ENCODE measurements at regions not wholly inside any gene's neighbourhood (a gene's known extent, or its start where the extent isn't known, plus 50 kb on each side); places are given as distances from the start of the nearest gene placed in this dataset.

DNA sequence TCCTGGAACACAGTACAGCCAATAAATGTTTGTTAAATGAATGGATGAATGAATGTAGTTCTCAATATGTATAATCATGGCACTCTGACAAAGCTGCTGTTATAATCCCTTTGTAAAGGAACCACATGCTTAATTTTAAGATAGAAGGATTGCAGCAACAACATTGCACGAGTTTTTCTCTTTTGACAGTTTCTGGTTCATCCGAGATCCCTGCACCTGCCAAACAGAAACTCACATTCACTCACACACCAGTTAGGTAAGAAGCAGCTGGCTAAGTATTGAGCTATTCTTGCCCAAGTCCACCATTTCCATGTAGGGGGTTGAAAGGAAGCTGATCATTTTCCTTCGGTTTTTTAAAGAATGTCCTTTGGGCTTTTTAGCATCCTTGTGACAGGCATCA is 133.7 kb upstream of the MAP1B start:
- no peak for TF ChIP-seq SIN3A (IDR thresholded peaks at IDR 0.05; ENCODE audit: borderline replicate concordance, insufficient read depth, low read length)
- no peak for TF ChIP-seq POLR2AphosphoS5 (IDR thresholded peaks at IDR 0.05; ENCODE audit: low read depth, low read length)
- no peak for TF ChIP-seq TAF1 (IDR thresholded peaks at IDR 0.05; ENCODE audit: borderline replicate concordance, insufficient read depth, low read length)
- TF ChIP-seq, protein P1, sequence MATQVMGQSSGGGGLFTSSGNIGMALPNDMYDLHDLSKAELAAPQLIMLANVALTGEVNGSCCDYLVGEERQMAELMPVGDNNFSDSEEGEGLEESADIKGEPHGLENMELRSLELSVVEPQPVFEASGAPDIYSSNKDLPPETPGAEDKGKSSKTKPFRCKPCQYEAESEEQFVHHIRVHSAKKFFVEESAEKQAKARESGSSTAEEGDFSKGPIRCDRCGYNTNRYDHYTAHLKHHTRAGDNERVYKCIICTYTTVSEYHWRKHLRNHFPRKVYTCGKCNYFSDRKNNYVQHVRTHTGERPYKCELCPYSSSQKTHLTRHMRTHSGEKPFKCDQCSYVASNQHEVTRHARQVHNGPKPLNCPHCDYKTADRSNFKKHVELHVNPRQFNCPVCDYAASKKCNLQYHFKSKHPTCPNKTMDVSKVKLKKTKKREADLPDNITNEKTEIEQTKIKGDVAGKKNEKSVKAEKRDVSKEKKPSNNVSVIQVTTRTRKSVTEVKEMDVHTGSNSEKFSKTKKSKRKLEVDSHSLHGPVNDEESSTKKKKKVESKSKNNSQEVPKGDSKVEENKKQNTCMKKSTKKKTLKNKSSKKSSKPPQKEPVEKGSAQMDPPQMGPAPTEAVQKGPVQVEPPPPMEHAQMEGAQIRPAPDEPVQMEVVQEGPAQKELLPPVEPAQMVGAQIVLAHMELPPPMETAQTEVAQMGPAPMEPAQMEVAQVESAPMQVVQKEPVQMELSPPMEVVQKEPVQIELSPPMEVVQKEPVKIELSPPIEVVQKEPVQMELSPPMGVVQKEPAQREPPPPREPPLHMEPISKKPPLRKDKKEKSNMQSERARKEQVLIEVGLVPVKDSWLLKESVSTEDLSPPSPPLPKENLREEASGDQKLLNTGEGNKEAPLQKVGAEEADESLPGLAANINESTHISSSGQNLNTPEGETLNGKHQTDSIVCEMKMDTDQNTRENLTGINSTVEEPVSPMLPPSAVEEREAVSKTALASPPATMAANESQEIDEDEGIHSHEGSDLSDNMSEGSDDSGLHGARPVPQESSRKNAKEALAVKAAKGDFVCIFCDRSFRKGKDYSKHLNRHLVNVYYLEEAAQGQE (IDR thresholded peaks at IDR 0.05; ENCODE audit: insufficient read depth in 1 of 2, low read depth in 2 of 2, low read length in 2 of 2), result no peak
- TF ChIP-seq FOXP2 (optimal IDR thresholded peaks at IDR 0.05; ENCODE audit: borderline replicate concordance, extremely low read depth, extremely low read length, insufficient read depth), result no peak

DNA sequence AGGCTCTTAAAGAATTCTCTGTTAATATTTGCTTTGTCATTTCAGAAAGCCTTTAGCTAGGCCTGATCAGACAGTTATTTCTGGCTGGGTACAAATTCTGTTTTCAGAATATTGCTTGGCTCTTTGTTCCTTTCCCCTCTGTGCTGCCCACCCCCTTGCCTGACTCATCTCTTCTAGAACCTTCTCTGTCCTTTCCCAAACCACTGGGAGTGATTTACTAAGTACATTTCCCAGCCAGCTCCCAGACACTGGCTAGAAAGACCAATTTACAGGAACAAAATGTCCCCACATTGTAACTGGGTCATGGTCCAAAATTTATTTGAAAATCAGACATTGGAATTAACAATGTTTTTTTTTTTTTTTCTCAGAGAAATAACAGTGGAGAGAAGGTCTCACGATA is 133.1 kb upstream of the MAP1B start:
- no peak for TF ChIP-seq SIN3A (IDR thresholded peaks at IDR 0.05; ENCODE audit: borderline replicate concordance, insufficient read depth, low read length)

DNA sequence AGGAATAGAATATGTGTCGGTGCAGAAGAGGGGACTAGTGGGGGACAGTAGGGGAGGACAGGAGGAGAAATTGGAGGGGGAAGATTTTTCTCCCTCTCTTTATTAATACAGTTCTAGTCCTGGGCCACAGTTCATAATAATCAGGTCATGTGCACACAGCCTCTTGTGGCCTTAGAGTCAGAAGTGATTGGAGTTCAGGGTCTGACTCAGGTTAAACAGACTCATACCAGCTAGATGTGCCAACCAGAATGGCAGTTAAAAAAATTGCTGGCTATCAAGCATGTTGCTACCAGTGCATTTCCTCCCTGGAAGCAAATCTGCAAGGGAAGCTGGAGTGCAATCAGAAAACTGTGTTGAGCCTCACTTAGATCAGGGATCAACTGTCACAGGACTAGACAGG is 132.7 kb upstream of the MAP1B start:
- TF ChIP-seq, protein P1 (IDR thresholded peaks at IDR 0.05; ENCODE audit: insufficient read depth in 1 of 2, low read depth in 2 of 2, low read length in 2 of 2), result no peak
- TF ChIP-seq TAF1 (IDR thresholded peaks at IDR 0.05; ENCODE audit: borderline replicate concordance, insufficient read depth, low read length) (no peak), POLR2AphosphoS5 (IDR thresholded peaks at IDR 0.05; ENCODE audit: low read depth, low read length) (no peak), FOXP2 (optimal IDR thresholded peaks at IDR 0.05; ENCODE audit: borderline replicate concordance, extremely low read depth, extremely low read length, insufficient read depth) (no peak), SIN3A (IDR thresholded peaks at IDR 0.05; ENCODE audit: borderline replicate concordance, insufficient read depth, low read length) (no peak)

DNA sequence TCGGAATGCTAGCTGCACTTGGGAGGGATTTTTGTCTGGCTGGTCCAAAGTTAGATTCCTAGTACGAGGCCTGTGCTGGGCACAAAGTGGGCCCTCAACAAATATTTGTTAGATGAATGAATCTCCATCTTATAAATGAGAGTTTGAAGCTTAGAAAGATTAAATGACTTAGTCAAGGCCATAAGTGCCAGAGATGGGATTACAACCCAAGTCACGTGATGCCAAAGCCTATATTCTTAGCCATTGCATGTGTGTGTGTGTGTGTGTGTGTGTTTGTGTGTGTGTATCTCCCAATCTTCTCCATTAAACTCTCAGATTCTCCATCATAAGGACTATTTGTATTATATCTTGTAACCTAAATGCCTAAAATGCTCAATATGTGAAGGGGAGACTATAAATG is 130.8 kb upstream of the MAP1B start:
- no peak for TF ChIP-seq POLR2AphosphoS5 (IDR thresholded peaks at IDR 0.05; ENCODE audit: low read depth, low read length)
- TF ChIP-seq, protein P1 (IDR thresholded peaks at IDR 0.05; ENCODE audit: insufficient read depth in 1 of 2, low read depth in 2 of 2, low read length in 2 of 2), result no peak
- TF ChIP-seq TAF1 (IDR thresholded peaks at IDR 0.05; ENCODE audit: borderline replicate concordance, insufficient read depth, low read length), result no peak
- no peak for TF ChIP-seq SIN3A (IDR thresholded peaks at IDR 0.05; ENCODE audit: borderline replicate concordance, insufficient read depth, low read length)
- no peak for TF ChIP-seq FOXP2 (optimal IDR thresholded peaks at IDR 0.05; ENCODE audit: borderline replicate concordance, extremely low read depth, extremely low read length, insufficient read depth)

DNA sequence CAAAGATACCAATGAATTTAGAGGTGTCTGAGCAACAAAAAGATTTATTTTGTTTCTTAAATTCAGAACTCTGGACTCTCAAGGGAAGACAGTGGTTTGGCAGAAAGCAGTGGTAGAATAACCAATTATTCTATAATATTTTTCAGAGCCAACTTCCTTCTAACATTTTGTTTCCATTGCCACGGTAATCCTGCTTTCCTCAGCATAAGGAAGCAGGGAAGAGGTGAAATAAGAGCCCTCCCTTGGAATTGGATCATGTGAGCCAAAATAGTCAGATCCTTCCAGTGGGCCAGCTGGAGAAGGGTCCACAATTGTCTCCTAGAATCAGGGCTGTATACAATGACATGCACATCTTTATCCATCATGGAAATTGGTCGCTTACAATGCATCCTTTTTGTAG is 130.0 kb upstream of the MAP1B start:
- TF ChIP-seq, protein P1 (IDR thresholded peaks at IDR 0.05; ENCODE audit: insufficient read depth in 1 of 2, low read depth in 2 of 2, low read length in 2 of 2), result no peak
- TF ChIP-seq POLR2AphosphoS5 (IDR thresholded peaks at IDR 0.05; ENCODE audit: low read depth, low read length) (no peak), TAF1 (IDR thresholded peaks at IDR 0.05; ENCODE audit: borderline replicate concordance, insufficient read depth, low read length) (no peak), FOXP2 (optimal IDR thresholded peaks at IDR 0.05; ENCODE audit: borderline replicate concordance, extremely low read depth, extremely low read length, insufficient read depth) (no peak)

Measured in PFSK-1 (cell line).